WERI-Rb-1 (cell line): ENCODE measurements at regions not wholly inside any gene's neighbourhood (a gene's known extent, or its start where the extent isn't known, plus 50 kb on each side); places are given as distances from the start of the nearest gene placed in this dataset.

ENCODE experiments used
- DNase-seq: peaks from one replicate; pipeline ENCODE4 v3.0.0-alpha.2; 2020
- H3K27ac ChIP-seq: fragments of 250-450 bp; sonication (Bioruptor Pico); 2 replicates; pipeline ENCODE4 v1.5.1; 2020; ENCODE audit warnings: mild to moderate bottlenecking, moderate library complexity
- H3K27me3 ChIP-seq: fragments of 250-450 bp; sonication (Bioruptor Pico); 2 replicates; pipeline ENCODE4 v1.5.1; 2021; ENCODE audit warnings: mild to moderate bottlenecking, low read depth, moderate library complexity; ENCODE audit not compliant: insufficient read depth, severe bottlenecking
- H3K36me3 ChIP-seq: fragments of 250-450 bp; sonication (Bioruptor Pico); 2 replicates; pipeline ENCODE4 v1.5.1; 2020; ENCODE audit warnings: mild to moderate bottlenecking, moderate library complexity
- H3K4me3 ChIP-seq: 2 replicates; pipeline ENCODE4 v1.5.1; 2011; ENCODE audit warnings: low read depth, mild to moderate bottlenecking, control low read depth, low read length
- H3K9me3 ChIP-seq: fragments of 250-450 bp; sonication (Bioruptor Pico); 2 replicates; pipeline ENCODE4 v1.5.1; 2021; ENCODE audit warnings: mild to moderate bottlenecking, moderate library complexity; ENCODE audit not compliant: severe bottlenecking
- CTCF ChIP-seq: IDR thresholded peaks from 2 replicates; pipeline ENCODE4 v1.5.1; 2011; ENCODE audit warnings: low read depth, mild to moderate bottlenecking, control low read depth, inconsistent platforms, low read length

GRCh38 chr2:18987016-18987415 lies 371.4 kb downstream of the OSR1 start:
- Histone ChIP-seq H3K27me3 (peaks cover 66% of the 10 kb centered on the region), H3K36me3 (no peaks in the 10 kb centered on the region), H3K4me3 (no peak overlapping the region), H3K9me3 (no peaks in the 10 kb centered on the region), H3K27ac (no peak overlapping the region)
- TF ChIP-seq CTCF: no peak
- DNase-seq: no peak

- no peak overlapping the region for H3K4me3 ChIP-seq
- no peak overlapping the region for H3K27ac ChIP-seq
- TF ChIP-seq CTCF: no peak
- no peak for DNase-seq
- peaks cover 76% of the 10 kb centered on the region for H3K27me3 ChIP-seq
- H3K36me3 ChIP-seq: no peaks in the 10 kb centered on the region
- no peaks in the 10 kb centered on the region for H3K9me3 ChIP-seq
Measured at GRCh38 chr2:18986046-18986445, 372.4 kb downstream of the OSR1 start.

DNA sequence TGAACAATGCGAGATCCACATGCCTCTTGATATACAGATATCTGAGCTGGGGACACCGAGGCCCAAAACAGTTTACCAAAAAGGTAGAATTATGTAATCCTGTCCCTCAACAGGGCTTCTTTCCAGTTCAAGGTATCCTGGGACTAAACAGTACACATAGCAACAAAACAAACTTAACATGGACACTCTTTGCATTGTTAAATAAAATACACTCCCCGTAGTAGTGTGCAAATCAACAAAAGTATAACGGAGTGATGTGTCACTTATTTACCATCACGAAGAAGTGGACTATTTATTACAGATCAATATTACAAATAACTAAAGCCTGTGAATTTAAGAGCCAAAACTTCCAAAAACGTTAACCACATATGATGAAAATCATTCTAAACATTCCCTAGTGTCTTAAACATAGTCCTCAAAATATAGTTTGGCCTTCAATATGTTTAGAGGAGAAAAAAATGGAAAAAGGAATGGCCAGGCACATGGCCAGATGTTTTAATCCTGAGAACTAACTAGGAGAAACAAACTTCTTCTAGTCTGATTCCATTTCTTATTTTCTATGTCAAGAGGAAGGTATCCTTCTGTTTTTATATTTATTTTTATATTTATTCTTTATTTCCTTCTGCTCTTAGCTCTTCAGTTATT lies 377.5 kb downstream of the OSR1 start:
- Histone ChIP-seq H3K27ac (no peak overlapping the region), H3K4me3 (no peak overlapping the region), H3K36me3 (no peaks in the 10 kb centered on the region), H3K9me3 (no peaks in the 10 kb centered on the region), H3K27me3 (peaks cover 66% of the 10 kb centered on the region)
- DNase-seq: no peak
- TF ChIP-seq CTCF: no peak

GRCh38 chr2:18980104-18980785 lies 378.2 kb downstream of the OSR1 start:
- no peak for DNase-seq
- H3K9me3 ChIP-seq: no peaks in the 10 kb centered on the region
- no peak for TF ChIP-seq CTCF
- H3K27ac ChIP-seq: no peak overlapping the region
- H3K27me3 ChIP-seq: peaks cover 64% of the 10 kb centered on the region
- no peak overlapping the region for H3K4me3 ChIP-seq
- no peaks in the 10 kb centered on the region for H3K36me3 ChIP-seq

DNA sequence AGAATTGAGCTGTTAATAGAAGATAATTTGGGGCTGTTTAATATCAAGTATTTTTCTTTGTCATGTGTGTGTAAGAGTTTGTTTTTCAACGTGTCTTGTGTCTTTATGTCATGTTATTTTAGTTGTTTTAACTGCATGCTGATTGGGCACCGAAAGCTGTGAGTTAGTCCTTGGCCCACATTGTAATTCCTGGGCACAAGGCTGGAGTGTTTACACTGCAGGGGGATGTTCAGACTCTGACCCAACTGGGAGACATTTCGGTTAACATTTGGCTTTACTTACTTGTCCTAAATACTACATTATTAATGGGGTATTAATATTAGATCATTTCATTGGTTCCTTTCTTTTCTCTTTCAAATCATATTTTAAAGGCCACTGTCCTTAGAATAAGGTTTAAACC lies 381.0 kb downstream of the OSR1 start:
- peaks cover 49% of the 10 kb centered on the region for H3K27me3 ChIP-seq
- H3K36me3 ChIP-seq: no peaks in the 10 kb centered on the region
- no peak overlapping the region for H3K27ac ChIP-seq
- no peaks in the 10 kb centered on the region for H3K9me3 ChIP-seq
- no peak overlapping the region for H3K4me3 ChIP-seq
- DNase-seq: no peak
- TF ChIP-seq CTCF: no peak
